GM18505 (cell line): ENCODE measurements at regions not wholly inside any gene's neighbourhood (a gene's known extent, or its start where the extent isn't known, plus 50 kb on each side); places are given as distances from the start of the nearest gene placed in this dataset.
"Not testable (repeated sequence)": the region's sequence is repeated elsewhere in the genome, so short reads cannot be mapped to it uniquely, and the experiment has no call there.

Source experiments
- ATAC-seq: cut with Tn5 transposase; IDR thresholded peaks from one replicate; pipeline ENCODE4 v1.9.1; 2021; ENCODE audit not compliant: unreplicated experiment
- POLR2A ChIP-seq: IDR thresholded peaks from 4 replicates; pipeline ENCODE4 v1.6.1; 2011; ENCODE audit warnings: borderline replicate concordance; ENCODE audit not compliant: insufficient read depth, insufficient read length; ENCODE audit errors: extremely low read depth

GRCh38 chr4:19236473-19236872 is 1015.2 kb upstream of the SLIT2 start:
- no peak for TF ChIP-seq POLR2A
- no peak for ATAC-seq

- ATAC-seq: no peak
Observed at GRCh38 chr4:19230906-19231545, 1020.7 kb upstream of the SLIT2 start.

GRCh38 chr4:19227701-19228100 is 1024.0 kb upstream of the SLIT2 start:
- ATAC-seq: no peak
- TF ChIP-seq POLR2A: no peak

More at GRCh38 chr4:19230906-19231545, 1020.7 kb upstream of the SLIT2 start:
- TF ChIP-seq POLR2A: no peak

- no peak for TF ChIP-seq POLR2A
- ATAC-seq: no peak
Observed at GRCh38 chr4:19224820-19225219, 1026.9 kb upstream of the SLIT2 start.

GRCh38 chr4:19216476-19216875 is 1035.2 kb upstream of the SLIT2 start:
- TF ChIP-seq POLR2A: no peak
- no peak for ATAC-seq

- no peak for ATAC-seq
- TF ChIP-seq POLR2A: no peak
Observed at GRCh38 chr4:19214591-19215186, 1037.0 kb upstream of the SLIT2 start.

GRCh38 chr4:19213388-19213787 is 1038.3 kb upstream of the SLIT2 start:
- TF ChIP-seq POLR2A: no peak
- ATAC-seq: no peak

GRCh38 chr4:19205853-19206252 is 1045.9 kb upstream of the SLIT2 start:
- TF ChIP-seq POLR2A: no peak
- ATAC-seq: no peak

- not testable (repeated sequence) for ATAC-seq
Observed at GRCh38 chr4:19197838-19198237, 1053.9 kb upstream of the SLIT2 start.

- ATAC-seq: no peak
- no peak for TF ChIP-seq POLR2A
Observed at GRCh38 chr4:19195696-19196095, 1056.0 kb upstream of the SLIT2 start.

GRCh38 chr4:19194672-19195071 is 1057.0 kb upstream of the SLIT2 start:
- no peak for TF ChIP-seq POLR2A
- ATAC-seq: no peak

GRCh38 chr4:19193274-19193981 is 1058.3 kb upstream of the SLIT2 start:
- no peak for ATAC-seq
- TF ChIP-seq POLR2A: no peak

GRCh38 chr4:19191979-19192650 is 1059.6 kb upstream of the SLIT2 start:
- no peak for TF ChIP-seq POLR2A
- ATAC-seq: no peak

- ATAC-seq: no peak
- no peak for TF ChIP-seq POLR2A
Observed at GRCh38 chr4:19187691-19188090, 1064.0 kb upstream of the SLIT2 start.

GRCh38 chr4:19187096-19187495 is 1064.6 kb upstream of the SLIT2 start:
- TF ChIP-seq POLR2A: no peak
- no peak for ATAC-seq

GRCh38 chr4:19181631-19182030 is 1070.1 kb upstream of the SLIT2 start:
- not testable (repeated sequence) for ATAC-seq
